SK-N-SH (cell line): ENCODE measurements at regions not wholly inside any gene's neighbourhood (a gene's known extent, or its start where the extent isn't known, plus 50 kb on each side); places are given as distances from the start of the nearest gene placed in this dataset.

Source experiments
- CHD2 ChIP-seq: fragments of 150-350 bp; IDR thresholded peaks from 2 replicates; pipeline ENCODE4 v1.6.1; 2018; ENCODE audit warnings: low read length; ENCODE audit not compliant: partially characterized antibody
- CTCF ChIP-seq: fragments of 200-600 bp; sonication (generic); IDR thresholded peaks from 2 replicates; pipeline ENCODE4 v1.6.1; 2017; ENCODE audit warnings: antibody characterized with exemption, mild to moderate bottlenecking, moderate library complexity
- ELF1 ChIP-seq: IDR thresholded peaks from 2 replicates; pipeline ENCODE4 v1.4.0; 2012
- EP300 ChIP-seq, 2 experiments: IDR thresholded peaks; 2 replicates each; pipeline versions ENCODE4 v1.4.0 to v1.6.1; 2012; ENCODE audit warnings: borderline replicate concordance in 1 of 2, low read depth in 1 of 2, low read length in 1 of 2
- EZH2phosphoT487 ChIP-seq: fragments of 200-600 bp; sonication (generic); IDR thresholded peaks from 2 replicates; pipeline ENCODE4 v1.6.1; 2017; ENCODE audit warnings: low read depth, mixed run types, mild to moderate bottlenecking, antibody characterized with exemption, moderate library complexity, borderline replicate concordance
- FOXM1 ChIP-seq: IDR thresholded peaks from 2 replicates; pipeline ENCODE4 v1.4.0; 2012; ENCODE audit warnings: low read depth, mild to moderate bottlenecking
- MXI1 ChIP-seq: IDR thresholded peaks from 2 replicates; pipeline ENCODE4 v1.6.1; 2012; ENCODE audit warnings: mild to moderate bottlenecking, low read depth, low read length, improper control_type of control experiment
- RAD21 ChIP-seq: IDR thresholded peaks from 2 replicates; pipeline ENCODE4 v1.6.1; 2012; ENCODE audit warnings: mild to moderate bottlenecking, low read length
- TAF1 ChIP-seq: IDR thresholded peaks from 2 replicates; pipeline ENCODE4 v1.6.1; 2012; ENCODE audit warnings: low read depth, mild to moderate bottlenecking, low read length, moderate library complexity, borderline replicate concordance
- ZBTB33 ChIP-seq: IDR thresholded peaks from 2 replicates; pipeline ENCODE4 v1.4.0; 2012; ENCODE audit warnings: low read depth, borderline replicate concordance
- TF ChIP-seq, protein P1 (sequence below): IDR thresholded peaks from 2 replicates; pipeline ENCODE4 v1.4.0; 2012; ENCODE audit warnings: low read depth, borderline replicate concordance

GRCh38 chr17:70919241-70919640 is 749.9 kb downstream of the KCNJ2 start:
- TF ChIP-seq CTCF (no peak), EZH2phosphoT487 (no peak), EP300 (IDR thresholded peaks at IDR 0.05; ENCODE audit: borderline replicate concordance in 1 of 2, low read depth in 1 of 2, low read length in 1 of 2) (no peak), ELF1 (no peak), TAF1 (no peak), MXI1 (no peak), ZBTB33 (no peak), FOXM1 (no peak), CHD2 (no peak), RAD21 (no peak)
- TF ChIP-seq, protein P1, sequence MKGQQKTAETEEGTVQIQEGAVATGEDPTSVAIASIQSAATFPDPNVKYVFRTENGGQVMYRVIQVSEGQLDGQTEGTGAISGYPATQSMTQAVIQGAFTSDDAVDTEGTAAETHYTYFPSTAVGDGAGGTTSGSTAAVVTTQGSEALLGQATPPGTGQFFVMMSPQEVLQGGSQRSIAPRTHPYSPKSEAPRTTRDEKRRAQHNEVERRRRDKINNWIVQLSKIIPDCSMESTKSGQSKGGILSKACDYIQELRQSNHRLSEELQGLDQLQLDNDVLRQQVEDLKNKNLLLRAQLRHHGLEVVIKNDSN, result no peak
